ENCODE measurements at regions not wholly inside any gene's neighbourhood (a gene's known extent, or its start where the extent isn't known, plus 50 kb on each side); places are given as distances from the start of the nearest gene placed in this dataset.
"Not testable (repeated sequence)": the region's sequence is repeated elsewhere in the genome, so short reads cannot be mapped to it uniquely, and the experiment has no call there.

DNA sequence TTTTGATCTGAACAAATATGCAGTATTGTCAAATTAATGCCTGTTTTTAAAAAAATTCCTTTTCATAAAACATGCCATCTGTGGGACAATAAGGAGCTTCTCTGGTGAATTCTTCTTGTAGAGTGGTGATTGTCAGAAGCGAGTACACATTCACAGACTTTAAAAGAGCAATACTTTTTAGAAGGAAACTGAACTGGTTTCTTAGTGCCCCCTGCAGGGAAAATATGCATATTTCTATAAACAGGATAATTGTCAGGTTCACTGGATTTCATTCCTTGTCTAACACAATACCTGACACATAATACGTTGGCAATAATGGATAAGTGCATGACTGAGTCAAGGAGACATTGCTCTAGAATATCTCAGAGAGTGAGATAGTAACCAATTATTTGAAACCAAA, 133.7 kb downstream of the KIF4B start:
- ATAC-seq (no peak), DNase-seq (no peak)
- Histone ChIP-seq H3K36me3 (ENCODE audit: low read depth) (no peaks in the 10 kb centered on the region), H3K4me1 (ENCODE audit: low read depth) (no peaks in the 10 kb centered on the region), H3K9me3 (no peaks in the 10 kb centered on the region), H3K4me3 (no peak overlapping the region)
- TF ChIP-seq, protein P1, sequence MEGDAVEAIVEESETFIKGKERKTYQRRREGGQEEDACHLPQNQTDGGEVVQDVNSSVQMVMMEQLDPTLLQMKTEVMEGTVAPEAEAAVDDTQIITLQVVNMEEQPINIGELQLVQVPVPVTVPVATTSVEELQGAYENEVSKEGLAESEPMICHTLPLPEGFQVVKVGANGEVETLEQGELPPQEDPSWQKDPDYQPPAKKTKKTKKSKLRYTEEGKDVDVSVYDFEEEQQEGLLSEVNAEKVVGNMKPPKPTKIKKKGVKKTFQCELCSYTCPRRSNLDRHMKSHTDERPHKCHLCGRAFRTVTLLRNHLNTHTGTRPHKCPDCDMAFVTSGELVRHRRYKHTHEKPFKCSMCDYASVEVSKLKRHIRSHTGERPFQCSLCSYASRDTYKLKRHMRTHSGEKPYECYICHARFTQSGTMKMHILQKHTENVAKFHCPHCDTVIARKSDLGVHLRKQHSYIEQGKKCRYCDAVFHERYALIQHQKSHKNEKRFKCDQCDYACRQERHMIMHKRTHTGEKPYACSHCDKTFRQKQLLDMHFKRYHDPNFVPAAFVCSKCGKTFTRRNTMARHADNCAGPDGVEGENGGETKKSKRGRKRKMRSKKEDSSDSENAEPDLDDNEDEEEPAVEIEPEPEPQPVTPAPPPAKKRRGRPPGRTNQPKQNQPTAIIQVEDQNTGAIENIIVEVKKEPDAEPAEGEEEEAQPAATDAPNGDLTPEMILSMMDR (IDR thresholded peaks at IDR 0.05), result no peak
- intact Hi-C loops (cut with DNase I, micrococcal nuclease), result no loop called here

DNA sequence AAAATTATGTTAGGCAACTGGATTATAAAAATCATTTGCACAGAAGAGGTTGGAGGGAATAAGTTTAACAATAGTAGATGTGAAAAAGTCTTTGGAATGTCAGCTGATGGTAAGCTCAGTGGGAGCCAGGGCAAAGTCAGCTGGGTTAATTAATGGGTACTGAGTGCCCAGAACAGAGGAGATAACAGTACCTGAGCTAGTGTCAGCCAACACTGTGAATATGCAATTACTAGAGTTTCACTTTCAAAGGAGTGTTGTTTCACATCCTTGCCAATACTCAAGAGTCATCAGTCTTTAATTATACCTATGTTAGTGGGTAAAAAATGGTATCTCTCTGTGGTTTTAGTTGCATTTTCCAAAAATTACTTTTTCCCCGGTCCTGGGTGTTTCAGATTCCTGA, 135.1 kb downstream of the KIF4B start:
- Histone ChIP-seq H3K4me3 (no peak overlapping the region), H3K4me1 (ENCODE audit: low read depth) (no peaks in the 10 kb centered on the region), H3K9me3 (no peaks in the 10 kb centered on the region), H3K36me3 (ENCODE audit: low read depth) (no peaks in the 10 kb centered on the region)
- ATAC-seq (no peak), DNase-seq (no peak)
- intact Hi-C loops (cut with DNase I, micrococcal nuclease), result no loop called here
- TF ChIP-seq, protein P1 (IDR thresholded peaks at IDR 0.05), result no peak

DNA sequence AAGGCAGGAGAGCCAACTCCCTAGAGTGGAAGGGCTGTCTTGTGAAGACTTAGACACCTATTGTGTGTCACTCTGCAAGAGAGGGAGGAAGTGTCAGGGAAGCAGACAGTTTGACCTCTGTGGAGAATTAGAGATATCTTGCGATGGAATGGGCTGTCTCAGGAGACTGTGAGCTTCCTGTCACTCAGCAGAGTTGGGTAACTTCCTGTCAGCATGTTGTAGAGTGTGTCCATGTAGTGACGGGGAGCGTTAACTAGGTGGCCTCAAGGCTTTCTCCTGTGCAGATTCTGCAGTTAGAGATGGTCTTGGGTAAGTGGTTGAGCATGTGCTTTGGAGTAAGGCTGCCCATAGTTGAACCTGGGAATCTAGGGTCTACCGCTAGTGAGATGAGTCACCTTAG, 136.5 kb downstream of the KIF4B start:
- Histone ChIP-seq H3K9me3 (no peaks in the 10 kb centered on the region), H3K4me1 (ENCODE audit: low read depth) (no peaks in the 10 kb centered on the region), H3K4me3 (no peak overlapping the region), H3K36me3 (ENCODE audit: low read depth) (no peaks in the 10 kb centered on the region)
- DNase-seq (no peak), ATAC-seq (no peak)
- TF ChIP-seq, protein P1 (IDR thresholded peaks at IDR 0.05), result no peak
- intact Hi-C loops (cut with DNase I, micrococcal nuclease), result no loop called here

DNA sequence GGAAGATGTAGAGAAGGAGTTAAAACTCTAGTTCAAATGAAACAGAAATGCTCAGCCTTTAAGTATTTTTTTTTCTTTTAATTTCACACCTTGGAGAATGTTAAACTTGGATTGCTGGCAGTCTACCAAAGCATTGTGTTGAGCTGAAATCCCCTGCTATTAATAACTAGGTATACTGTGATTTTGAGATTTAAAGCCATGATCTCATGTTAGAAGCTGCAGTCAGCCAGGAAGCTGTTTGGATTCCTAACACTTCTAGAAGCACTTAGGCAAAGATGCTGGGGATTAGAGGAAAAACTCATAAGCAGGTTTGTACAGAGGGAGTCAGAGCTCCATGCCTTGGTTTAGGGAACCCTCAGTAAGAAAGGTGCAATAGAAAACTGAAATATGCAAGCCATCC, 141.4 kb downstream of the KIF4B start:
- no peak overlapping the region for H3K4me3 ChIP-seq
- TF ChIP-seq, protein P1 (IDR thresholded peaks at IDR 0.05), result no peak
- intact Hi-C loops (cut with DNase I, micrococcal nuclease), result no loop called here
- no peaks in the 10 kb centered on the region for H3K9me3 ChIP-seq
- ATAC-seq (no peak), DNase-seq (no peak)
- no peaks in the 10 kb centered on the region for H3K4me1 ChIP-seq (ENCODE audit: low read depth)
- H3K36me3 ChIP-seq (ENCODE audit: low read depth), result no peaks in the 10 kb centered on the region

DNA sequence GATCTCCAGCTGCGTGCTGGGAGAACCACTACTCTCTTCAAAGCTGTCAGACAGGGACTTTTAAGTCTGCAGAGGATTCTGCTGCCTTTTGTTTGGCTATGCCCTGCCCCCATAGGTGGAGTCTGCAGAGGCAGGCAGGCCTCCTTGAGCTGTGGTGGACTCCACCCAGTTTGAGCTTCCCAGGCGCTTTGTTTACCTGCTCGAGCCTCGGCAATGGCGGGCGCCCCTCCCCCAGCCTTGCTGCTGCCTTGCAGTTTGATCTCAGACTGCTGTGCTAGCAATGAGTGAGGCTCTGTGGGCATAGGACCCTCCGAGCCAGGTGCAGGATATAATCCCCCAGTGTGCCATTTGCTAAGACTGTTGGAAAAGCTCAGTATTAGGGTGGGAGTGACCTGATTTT, 149.5 kb downstream of the KIF4B start:
- DNase-seq; H3K36me3 ChIP-seq (ENCODE audit: low read depth); H3K4me1 ChIP-seq (ENCODE audit: low read depth); H3K4me3 ChIP-seq; intact Hi-C loops (cut with DNase I, micrococcal nuclease); H3K9me3 ChIP-seq; ATAC-seq: not testable (repeated sequence)

DNA sequence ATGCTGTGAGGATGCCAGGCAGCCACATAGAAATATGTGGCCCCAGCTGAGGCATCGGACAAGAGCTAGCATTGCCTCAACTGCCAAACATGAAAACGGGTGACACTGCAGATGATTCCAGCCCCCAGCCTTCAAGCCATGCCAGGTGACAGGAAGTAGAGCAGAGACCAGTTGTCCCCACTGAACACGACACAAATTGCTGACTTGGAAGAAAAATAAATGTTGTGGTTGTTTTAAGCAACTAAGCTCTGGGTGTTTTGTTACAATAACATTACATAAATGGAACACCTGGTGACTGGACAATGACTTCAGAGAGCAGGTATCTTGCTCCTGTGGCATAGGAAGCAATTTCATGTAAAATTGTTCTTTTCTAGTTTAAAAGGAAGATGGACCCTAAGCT, 154.2 kb downstream of the KIF4B start:
- Histone ChIP-seq H3K4me1 (ENCODE audit: low read depth) (no peaks in the 10 kb centered on the region), H3K4me3 (no peak overlapping the region), H3K9me3 (no peaks in the 10 kb centered on the region), H3K36me3 (ENCODE audit: low read depth) (no peaks in the 10 kb centered on the region)
- ATAC-seq, result no peak
- no peak for DNase-seq
- TF ChIP-seq, protein P1 (IDR thresholded peaks at IDR 0.05), result no peak
- intact Hi-C loops (cut with DNase I, micrococcal nuclease), result no loop called here

Data from mucosa of descending colon (tissue), 3 donors.